Neural progenitor cell (in vitro differentiated cells): ENCODE measurements at regions not wholly inside any gene's neighbourhood (a gene's known extent, or its start where the extent isn't known, plus 50 kb on each side); places are given as distances from the start of the nearest gene placed in this dataset.

Experiments
- EZH2phosphoT487 ChIP-seq: fragments of 200-600 bp; sonication (generic); IDR thresholded peaks from 2 replicates; pipeline ENCODE4 v1.6.1; 2017; ENCODE audit warnings: antibody characterized with exemption
- TF ChIP-seq, protein P1 (sequence below): fragments of 200-600 bp; sonication (generic); IDR thresholded peaks from 2 replicates; pipeline ENCODE4 v1.5.1; 2017; ENCODE audit warnings: antibody characterized with exemption, mild to moderate bottlenecking

DNA sequence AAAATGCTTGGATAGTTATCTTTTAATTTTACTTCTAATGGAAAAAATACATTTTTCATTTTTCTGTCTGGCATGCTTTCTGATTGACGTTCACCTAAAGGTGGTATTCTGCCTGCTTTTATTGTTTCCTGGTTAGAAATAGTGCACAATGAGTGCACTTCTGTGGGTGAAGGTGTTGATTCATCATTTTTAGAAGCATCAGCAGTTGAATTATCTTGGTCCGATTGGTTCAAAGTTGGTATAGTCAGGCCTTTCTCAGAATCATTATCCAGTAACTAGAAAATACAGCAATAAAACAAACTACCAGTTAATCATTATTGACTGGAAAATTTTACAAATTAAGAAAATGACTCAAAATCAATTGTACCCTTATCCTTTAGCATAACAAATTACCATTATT is 84.5 kb downstream of the STRADB start:
- TF ChIP-seq EZH2phosphoT487, result no peak
- TF ChIP-seq, protein P1, sequence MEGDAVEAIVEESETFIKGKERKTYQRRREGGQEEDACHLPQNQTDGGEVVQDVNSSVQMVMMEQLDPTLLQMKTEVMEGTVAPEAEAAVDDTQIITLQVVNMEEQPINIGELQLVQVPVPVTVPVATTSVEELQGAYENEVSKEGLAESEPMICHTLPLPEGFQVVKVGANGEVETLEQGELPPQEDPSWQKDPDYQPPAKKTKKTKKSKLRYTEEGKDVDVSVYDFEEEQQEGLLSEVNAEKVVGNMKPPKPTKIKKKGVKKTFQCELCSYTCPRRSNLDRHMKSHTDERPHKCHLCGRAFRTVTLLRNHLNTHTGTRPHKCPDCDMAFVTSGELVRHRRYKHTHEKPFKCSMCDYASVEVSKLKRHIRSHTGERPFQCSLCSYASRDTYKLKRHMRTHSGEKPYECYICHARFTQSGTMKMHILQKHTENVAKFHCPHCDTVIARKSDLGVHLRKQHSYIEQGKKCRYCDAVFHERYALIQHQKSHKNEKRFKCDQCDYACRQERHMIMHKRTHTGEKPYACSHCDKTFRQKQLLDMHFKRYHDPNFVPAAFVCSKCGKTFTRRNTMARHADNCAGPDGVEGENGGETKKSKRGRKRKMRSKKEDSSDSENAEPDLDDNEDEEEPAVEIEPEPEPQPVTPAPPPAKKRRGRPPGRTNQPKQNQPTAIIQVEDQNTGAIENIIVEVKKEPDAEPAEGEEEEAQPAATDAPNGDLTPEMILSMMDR, result no peak
